GM21825 (cell line): ENCODE measurements at regions not wholly inside any gene's neighbourhood (a gene's known extent, or its start where the extent isn't known, plus 50 kb on each side); places are given as distances from the start of the nearest gene placed in this dataset.

Source experiments
- ATAC-seq: cut with Tn5 transposase; IDR thresholded peaks from one replicate; pipeline ENCODE4 v1.9.1; 2021; ENCODE audit warnings: mild to moderate bottlenecking, moderate library complexity; ENCODE audit not compliant: unreplicated experiment

DNA sequence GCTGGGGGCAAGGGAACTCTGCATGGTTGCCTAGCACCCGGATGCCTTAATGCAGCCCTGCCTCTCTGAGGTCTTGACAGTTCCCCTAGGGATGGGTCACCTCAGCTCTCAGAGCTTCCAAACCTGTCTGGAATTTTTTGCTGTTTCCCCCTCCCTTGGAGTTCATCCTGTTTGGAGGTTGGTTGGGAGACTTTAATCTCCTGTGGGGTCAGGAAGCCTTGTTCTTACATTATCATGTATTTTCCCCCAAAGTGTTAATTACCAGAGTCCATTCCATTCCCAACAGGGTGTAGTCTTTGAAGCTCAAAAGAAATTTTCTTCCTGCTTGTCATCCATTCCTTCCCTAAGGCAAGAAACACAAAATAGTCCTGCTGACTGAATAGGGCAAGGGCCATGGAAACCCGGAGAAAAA is 150.3 kb upstream of the SPRY4 start:
- no peak for ATAC-seq

DNA sequence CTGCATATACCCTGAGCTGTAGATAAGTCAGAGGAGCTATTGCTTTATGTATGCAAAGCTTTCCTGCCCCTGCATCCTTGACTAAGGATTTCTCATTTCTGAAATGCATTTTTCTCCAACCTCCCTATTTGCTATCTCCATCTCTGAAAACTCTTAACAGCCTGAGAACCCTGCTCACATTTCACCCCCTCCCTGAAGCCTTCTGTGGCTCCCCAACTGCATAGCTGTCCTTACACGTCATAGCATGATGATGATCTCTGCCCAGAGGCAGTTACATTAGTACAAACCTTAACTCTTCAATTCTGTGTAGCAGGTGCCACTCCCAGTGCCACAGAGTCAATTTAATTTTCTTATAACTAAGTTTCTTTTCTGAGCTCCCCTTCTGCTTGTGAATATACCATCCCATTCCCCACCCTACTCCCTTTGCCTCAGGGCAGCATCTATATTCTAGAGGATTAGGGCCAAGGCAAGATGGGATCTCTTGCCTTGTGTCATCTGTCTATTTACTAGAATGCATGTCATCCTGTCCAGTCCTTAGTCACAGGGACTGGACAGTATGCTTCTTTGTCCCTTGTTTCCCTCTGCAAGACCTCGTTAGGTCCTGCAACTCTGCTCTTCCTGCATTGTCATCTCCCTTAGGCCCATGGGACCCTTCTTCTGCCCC is 149.7 kb upstream of the SPRY4 start:
- no peak for ATAC-seq

DNA sequence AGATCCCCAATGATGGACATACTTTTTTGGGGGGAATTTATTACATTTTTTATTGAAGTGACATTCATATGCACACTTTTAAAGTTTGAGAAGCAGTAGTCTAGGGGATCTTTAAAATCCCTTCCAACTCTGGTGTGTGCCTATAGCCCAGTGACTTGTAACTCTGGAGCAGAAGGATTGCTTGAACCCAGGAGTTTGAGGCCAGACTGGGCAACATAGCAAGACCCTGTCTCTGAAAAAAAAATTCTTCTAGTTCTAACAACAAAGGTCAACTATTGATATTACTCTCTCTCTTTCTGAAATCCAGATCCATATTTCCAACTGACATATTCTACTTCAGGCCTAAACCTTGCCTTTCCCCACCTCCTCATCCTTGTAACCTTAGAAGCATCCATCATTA is 148.2 kb upstream of the SPRY4 start:
- no peak for ATAC-seq

DNA sequence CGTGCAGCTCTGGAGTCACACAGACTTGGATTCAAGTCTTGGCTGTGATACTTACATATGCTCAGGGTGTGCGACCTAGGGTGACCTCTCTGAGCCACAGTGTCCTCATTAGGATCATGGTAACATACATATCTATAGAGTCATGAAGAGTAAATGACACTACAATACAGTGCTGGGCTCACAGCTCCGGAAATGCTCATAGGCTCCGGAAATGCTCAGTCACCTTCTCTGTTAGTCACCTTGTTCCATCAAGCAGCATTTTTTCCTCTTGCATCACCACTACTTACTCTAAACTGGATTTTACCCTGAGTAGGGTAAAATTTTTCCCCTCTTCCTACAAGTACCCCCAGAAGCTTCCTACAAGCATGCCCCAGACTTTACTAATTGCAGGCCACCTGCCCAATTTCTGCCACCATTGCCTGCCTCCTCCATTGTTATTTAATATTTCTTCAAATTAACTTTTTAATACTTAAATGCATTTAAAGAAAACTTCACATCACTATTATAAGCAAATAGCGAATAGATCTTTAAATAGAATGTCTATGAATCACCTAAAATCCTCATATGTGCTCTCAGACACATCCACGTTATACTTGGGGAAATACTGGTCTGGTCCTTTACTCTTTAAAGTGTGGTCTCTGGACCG is 147.6 kb upstream of the SPRY4 start:
- no peak for ATAC-seq

DNA sequence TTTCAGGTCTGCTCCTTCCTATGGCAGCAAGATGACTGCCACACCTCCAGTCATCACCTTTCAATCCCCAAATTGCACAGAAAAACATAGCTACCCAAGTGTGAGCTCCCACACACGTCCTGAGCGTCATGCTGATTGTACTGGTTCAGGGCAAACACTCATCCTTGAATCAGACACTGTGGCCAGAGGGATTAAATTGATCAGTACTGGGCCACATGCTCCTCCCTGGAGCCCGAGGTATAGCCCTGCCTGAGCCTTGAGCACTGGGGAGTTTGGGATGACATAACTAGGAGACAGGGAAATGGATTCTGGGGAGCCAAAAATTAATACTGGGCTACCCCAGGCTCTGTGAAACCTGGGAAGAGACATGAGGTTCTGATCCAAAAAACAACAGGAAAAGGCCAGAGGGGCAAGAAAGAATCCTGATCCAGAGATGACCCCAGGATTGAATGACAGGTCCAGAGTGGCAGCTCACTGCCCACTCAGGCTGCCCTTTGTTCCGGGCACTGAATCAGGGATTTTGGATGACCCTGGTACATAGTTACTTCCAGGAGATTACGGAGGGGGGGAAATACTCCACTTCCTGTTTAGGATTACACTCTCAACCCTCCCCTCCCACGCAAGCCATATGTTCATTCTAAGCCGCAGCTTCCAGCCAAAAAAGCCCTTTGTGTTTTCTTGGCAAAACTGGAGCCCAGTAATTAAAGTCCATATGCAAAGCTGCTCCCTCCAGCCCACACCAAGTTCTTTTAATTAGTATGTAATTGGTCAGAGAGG is 141.6 kb upstream of the SPRY4 start:
- no peak for ATAC-seq

DNA sequence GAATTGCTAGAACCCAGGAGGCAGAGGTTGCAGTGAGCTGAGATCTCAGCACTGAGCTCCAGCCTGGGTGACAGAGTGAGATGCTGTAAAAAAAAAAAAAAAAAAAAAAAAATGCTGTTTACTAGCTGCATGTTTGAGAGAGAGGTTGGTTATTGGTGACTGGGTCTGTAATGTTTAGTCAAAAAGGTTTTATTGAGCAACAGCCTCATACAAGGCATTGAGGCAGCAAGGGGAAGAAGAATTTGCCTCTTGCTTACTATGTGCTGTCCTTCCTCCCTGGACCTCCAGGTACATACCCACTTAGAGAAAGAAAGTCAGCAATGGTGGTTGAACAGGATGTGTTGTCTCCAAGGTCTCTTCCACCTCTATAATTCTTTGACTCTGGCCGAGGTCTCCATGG is 140.7 kb upstream of the SPRY4 start:
- ATAC-seq = no peak

DNA sequence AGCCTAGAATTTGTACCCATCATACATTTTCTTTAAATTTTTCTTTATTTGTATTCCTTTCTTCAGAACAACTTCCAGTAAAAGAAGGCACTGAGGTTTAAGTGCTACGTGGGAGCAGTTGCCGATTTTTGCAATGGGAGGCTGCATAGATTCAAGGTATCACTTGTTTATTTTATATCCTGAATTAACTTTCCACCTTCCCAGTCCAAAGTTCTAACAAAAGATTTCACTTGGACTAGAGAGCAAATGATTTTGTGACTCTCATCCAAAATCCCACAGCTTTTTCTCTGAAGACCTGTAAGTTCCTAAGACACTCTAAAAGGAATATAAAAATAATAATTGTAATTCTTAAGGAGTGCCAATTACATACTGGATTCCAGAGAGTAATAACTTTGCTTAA is 139.1 kb upstream of the SPRY4 start:
- ATAC-seq = no peak

DNA sequence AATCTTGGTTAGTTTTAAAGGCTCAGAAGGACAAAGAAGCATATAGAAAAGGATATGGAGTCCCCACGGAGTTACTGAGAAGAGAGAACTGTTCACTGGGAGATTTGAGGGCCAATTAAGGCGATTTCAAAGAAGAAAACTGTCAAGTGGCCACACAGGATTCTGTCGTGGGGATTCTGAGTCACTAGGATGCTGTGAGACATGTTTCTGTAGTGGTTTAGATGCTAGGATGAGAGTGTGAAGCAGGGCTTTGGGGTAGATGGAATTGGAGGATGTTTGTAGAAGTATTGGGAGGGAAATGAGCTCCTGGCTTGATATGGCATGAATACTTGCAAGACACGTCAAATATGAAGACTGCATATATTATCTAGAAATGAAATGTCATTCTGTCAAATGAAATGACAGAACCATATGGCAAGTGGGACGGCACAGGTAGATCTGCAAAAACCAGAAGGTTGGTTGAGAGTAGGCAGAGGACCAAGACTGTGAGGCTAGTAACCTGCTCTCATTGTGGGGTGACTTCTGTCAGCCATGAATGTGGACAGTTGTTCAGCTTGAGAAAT is 136.3 kb upstream of the SPRY4 start:
- no peak for ATAC-seq

DNA sequence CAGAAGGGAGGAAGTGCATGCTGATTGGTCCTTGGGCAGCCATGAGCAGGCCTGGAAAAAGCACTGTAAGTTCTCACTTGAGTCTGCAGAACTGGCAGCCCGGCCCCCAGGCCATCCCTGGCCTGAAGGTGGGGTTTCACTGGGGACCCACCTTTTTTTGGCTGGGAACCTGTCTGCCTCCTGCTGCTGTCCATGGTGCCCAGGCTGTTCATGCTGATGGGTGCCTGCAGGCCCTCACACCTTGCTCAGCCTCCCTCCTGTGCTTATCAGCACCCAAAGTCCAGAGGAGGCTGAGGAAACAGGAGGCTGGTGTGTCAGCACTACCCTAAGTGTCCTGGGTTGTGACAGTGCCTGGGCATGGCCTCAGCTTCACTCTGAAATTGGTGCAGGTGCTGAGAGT is 134.4 kb upstream of the SPRY4 start:
- no peak for ATAC-seq

DNA sequence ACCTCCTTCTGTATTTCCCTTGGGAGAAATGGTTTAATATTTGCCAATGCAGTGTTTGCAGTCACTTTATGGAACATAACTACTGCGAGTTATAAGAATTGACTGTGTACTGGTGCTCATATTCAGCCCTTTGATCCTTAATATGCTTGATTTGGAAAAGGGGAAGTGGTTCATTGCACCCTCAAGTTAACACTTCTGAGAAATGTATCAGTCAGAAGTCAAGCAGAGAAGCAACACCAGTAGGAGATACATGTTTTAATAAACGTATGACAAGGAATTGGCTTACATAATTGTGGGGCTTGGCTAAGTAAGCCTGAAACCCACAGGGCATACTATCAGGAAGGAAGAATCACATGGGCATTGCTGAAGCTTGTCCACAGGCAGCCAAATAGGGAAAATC is 131.0 kb upstream of the SPRY4 start:
- ATAC-seq = no peak

DNA sequence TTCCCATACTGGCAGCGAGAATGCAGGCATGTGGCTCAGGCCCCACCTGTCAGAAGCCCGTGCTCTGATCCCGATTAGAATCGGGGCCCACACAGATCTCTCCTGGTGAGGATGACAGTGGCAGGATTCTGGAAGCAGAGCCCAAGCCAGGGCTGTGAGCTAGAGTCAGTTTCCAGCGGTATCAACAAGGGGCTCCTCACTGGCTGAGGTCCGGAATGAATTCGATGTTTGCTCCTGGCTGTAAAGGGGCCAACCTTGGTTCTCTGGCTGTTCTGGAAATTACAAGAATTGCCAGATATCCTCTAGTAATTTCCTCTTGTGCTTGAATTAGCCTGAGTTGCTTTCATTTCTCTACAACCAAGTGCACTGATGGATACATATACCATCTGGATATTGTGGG is 129.1 kb upstream of the SPRY4 start:
- no peak for ATAC-seq

DNA sequence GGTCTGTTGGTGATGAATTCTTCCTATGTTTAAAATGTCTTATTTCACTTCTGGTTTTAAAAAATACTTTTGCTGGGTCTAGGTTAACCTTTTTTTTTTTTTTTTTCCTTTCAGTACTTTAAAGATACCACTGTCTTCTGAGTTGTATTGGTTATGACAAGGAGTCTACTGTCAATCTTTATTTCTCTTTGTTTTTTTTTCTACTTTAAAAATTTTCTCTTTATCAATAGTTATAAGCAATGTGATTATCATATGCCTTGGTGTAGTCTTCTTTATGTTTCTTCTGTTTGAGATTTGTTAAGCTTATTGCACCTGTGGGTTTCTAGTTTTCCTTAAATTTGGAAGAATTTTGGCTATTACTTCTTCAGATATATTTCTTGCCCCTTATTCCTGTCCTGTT is 125.6 kb upstream of the SPRY4 start:
- no peak for ATAC-seq

DNA sequence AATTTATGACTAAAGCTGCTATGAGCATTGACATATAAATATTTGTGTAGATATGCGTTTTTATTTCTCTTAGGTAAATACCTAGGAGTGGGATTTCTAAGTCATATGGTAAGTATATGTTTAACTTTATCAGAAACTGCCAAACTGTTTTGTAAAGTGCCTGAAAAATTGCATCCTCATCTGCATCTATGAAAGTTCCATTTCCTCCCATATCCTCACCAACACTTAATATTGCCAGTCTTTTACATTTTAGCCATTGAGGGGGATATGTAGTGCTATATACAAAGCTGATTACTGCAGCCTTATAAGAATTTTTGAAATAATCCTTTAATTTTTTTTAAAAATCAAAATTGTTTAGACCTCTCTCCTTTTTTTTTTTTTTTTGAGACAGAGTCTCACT is 123.1 kb upstream of the SPRY4 start:
- ATAC-seq = no peak

DNA sequence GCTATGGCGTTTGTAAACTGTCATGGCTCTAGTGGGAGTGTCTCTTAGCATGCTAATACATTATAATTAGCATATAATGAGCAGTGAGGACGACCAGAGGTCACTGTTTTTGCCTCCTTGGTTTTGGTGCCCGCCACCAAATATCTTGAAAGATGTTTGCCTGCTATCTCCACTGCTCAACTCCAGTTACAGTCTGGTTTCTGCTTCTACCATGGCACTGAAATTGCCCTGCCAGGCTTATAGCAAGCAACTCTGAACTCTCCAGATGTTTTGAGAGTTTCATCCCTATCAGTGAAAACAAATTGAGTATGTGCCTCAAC is 122.1 kb upstream of the SPRY4 start:
- no peak for ATAC-seq

DNA sequence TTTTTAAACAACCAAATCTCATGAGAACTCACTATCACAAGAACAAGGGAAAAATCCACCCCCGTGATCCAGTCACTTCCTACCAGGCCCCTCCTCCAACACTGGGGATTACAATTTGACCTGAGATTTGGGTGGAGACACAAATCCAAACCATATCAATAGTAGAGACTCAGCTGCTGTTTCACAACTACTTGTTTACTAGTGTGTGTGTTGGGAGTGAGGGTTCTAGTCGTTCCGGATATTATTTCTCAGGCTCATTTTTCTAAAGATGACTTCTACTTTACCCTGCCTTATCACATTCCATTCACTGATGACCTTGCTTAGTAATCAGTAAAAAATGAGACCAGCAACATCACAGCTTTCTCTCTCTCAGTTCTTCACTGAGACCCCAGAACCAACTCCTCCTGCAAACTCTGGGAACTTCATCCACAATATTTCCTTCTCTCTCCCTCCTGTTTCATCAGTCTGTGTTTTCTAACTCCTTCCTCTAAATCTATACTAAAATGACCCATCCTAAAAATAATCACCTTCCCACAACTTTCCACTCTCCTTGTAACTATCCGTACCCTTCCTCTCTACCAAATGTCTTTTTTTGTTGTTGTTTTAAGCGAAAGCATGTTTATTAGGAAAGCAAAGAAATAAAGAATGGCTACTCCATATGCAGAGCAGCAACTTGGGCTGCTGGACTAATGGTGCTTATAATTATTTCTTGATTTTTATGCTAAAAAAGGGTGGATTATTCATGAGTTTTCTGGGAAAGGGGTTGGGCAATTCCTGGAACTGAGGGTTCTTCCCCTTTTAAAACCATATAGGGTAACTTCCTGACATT is 121.5 kb upstream of the SPRY4 start:
- no peak for ATAC-seq

DNA sequence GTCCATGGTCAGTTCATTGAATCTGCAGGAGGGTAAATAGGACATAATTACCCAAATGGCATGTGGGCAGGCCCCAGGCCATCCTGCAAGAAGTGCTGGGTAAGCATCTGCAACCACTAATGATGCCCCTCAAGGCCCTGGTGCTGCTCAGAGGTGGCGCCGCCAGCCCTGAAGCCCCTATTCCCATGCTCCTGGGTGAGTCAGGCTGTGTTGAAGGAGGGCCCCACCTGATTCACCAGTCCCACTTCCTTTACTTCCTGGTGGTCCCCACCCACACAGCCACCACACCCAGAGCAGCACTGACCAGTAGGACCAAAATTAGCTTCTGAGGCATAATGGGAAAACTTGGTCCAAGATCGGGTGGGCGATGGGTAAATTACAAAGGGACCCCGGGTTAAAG is 120.4 kb upstream of the SPRY4 start:
- no peak for ATAC-seq

DNA sequence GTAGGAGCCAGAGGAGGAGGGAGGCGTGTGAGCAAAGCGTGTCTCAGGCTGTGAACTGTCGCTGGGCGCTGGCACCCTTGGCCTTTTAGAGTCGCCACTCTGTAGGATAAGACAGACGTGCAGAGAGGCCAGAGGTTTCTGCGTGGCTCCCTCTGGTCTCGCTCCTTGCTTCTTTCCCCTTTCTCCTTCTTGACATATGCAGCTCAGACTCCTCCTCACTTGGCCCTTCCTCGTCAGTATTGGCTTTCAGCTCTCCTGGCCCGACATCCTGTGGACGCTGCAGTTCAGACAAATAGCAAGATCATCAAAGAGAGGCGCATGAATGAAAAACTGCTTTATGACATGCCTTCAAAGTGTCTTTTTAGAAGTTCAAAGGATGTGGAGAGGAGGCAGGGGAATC is 116.8 kb upstream of the SPRY4 start:
- no peak for ATAC-seq

DNA sequence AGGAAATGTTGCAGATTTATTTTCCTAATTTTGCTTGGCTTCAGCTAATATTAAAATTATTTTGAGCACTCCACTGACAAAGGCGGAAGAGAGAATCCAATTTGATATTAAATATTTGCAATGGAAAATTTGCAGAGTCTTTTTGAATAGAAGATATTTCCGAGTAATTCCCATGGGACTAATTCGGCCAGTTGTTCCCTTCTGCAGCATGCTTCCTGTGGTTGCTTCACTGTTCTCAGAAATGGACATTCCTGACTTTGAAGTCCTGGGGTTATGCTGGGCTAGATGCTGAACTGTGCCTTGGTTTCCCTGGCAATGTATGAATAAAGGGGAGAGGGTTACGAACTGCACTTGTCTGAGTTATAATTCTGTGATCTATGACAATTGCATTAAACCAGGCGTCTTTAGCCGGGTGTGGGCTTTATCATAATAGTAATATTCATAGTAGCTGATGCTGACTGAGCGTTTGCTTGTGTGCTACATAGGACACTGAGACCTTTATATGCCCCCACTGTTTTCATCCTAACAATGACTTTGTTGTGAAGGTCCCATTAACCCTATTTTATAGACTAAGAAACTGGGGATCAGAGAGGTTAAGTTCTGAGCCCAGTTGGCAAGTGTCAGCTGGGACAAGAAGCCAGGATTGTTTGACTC is 114.5 kb upstream of the SPRY4 start:
- ATAC-seq = no peak

DNA sequence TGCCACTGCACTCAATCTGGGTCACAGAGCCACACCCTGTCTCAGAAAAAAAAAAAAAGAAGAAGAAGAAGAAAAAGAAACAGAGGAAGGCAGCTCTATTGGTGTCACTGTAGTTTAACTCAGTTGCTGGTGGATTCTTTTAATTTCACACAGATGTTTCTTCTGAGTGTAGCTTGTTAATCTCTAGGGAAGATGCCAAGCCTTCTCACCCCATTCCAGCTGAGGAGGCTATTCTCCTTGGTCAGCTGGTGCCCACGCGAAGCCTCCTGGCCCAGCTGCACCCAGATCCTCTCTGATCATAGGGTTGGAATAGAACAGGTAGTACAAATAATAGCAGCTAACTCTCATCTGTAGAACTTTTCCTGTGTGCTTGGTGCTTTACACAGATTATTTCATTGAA is 113.8 kb upstream of the SPRY4 start:
- ATAC-seq = no peak

DNA sequence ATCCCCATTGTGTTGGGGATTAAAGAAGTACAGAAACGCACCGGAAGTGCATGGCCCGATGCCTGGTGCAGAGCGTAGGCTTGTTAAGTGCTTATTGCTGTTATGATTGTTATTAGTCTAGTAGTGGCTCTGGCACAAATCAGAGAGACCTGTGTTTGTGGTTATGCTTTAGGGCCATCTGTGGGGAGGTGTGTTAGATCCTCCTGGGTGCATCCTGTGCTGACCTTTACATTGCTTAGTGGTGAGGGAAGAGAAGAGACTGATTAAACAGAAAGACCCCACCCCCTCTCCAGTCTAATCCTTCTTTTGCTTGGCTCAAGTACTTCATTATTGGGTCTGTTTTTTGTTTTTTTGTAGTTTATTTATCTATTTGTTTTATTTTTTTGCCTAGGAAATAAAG is 112.7 kb upstream of the SPRY4 start:
- ATAC-seq = no peak
